Sigmoid colon (tissue), 6 donors: ENCODE measurements at regions not wholly inside any gene's neighbourhood (a gene's known extent, or its start where the extent isn't known, plus 50 kb on each side); places are given as distances from the start of the nearest gene placed in this dataset.

Experiments
- DNase-seq: peaks from one replicate; pipeline ENCODE4 v3.0.0-alpha.2; 2019
- H3K27ac ChIP-seq, 4 donors: fragments of 200-600 bp; sonication (generic); one replicate each; pipeline ENCODE4 v1.5.1; 2016 to 2019; ENCODE audit warnings: mild to moderate bottlenecking in 1 of 4
- H3K27me3 ChIP-seq, 3 donors: fragments of 200-600 bp; sonication (generic); one replicate each; pipeline ENCODE4 v1.5.1; 2019; ENCODE audit warnings: mild to moderate bottlenecking in 1 of 3
- H3K36me3 ChIP-seq, 4 donors: fragments of 200-600 bp; sonication (generic); one replicate each; pipeline ENCODE4 v1.5.1; 2016 to 2019
- H3K4me1 ChIP-seq, 4 donors: fragments of 200-600 bp; sonication (generic); one replicate each; pipeline ENCODE4 v1.5.1; 2017 to 2019
- H3K4me3 ChIP-seq, 4 donors: fragments of 200-600 bp; sonication (generic); one replicate each; pipeline ENCODE4 v1.5.1; 2017 to 2019; ENCODE audit warnings: mild to moderate bottlenecking in 2 of 4, moderate library complexity in 1 of 4
- H3K9me3 ChIP-seq, 4 donors: fragments of 200-600 bp in 3 of 4; sonication (generic) in 3 of 4; one replicate each; pipeline versions ENCODE4 v1.5.1 to v1.6.1; 2013 to 2019
- EP300 ChIP-seq, 4 donors: sonication (generic); formaldehyde crosslinking; IDR thresholded peaks; one replicate each; pipeline ENCODE4 v1.6.1; 2017; ENCODE audit warnings: antibody characterized with exemption in 4 of 4
- POLR2A ChIP-seq, 2 donors: fragments of 450-650 bp; IDR thresholded peaks; one replicate each; pipeline ENCODE4 v1.6.1; 2016; ENCODE audit warnings: antibody characterized with exemption in 2 of 2, mild to moderate bottlenecking in 2 of 2, moderate library complexity in 2 of 2
- POLR2AphosphoS5 ChIP-seq, 4 donors: sonication (generic); formaldehyde crosslinking; IDR thresholded peaks; one replicate each; pipeline ENCODE4 v1.6.1; 2017; ENCODE audit warnings: antibody characterized with exemption in 4 of 4
- WGBS, 2 donors: extraction: QIAGEN DNeasy Blood & Tissue Kit; methylation state at CpG; one replicate each; pipeline ENCODE4 v1.1.7; 2013; 5-methylcytosine and 5-hydroxymethylcytosine counted together
- intact Hi-C: fragments of 100-400 bp; cut with DNase I; formaldehyde crosslinking; loops from one replicate; pipeline ENCODE4 v1.15.1; 2023
- TF ChIP-seq, protein P1 (sequence below), 4 experiments: fragments of 450-650 bp in 3 of 4; fragments of 200-600 bp in 1 of 4; IDR thresholded peaks; one replicate each; pipeline ENCODE4 v1.5.1; 2016 to 2019; ENCODE audit warnings: antibody characterized with exemption in 4 of 4, mild to moderate bottlenecking in 3 of 4, moderate library complexity in 2 of 4
- donor health status: healthy with polysubstance abuse.
- donor health status: healthy.

DNA sequence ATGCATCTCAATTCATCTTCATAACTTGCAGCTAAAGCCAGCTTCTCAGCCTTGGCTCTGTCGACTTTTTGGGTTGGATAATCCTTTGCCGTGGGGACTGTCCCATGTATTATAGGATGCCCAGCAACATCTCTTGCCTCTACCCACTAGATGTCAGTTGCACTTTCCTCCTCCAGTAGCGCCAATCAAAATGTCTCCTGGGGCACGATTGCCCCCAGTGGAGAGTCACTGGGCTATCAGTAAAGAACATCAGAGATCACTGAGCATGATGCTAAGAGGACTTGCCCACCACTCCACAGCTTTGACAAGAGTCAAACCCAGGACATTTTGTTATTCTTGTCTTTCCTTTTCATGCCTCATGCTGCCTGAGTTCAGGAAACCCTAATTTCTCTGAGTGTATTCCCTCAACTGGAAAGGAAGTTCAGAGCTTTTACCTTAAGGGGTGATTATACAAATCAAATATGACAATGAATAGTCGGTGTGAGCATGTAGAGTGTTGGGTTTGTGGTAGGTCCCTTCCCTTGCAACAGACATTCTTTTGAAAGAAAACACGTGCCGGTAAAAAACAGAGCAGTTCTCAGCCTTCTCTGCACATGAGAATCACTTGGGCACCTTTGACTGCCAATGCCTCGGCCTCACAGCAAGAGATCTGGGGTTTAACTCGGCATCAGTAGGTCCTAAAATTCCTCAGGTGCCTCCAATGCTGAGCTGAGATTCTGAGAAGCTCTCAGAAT lies 980.6 kb downstream of the VRK1 start:
- no peak for DNase-seq
- Histone ChIP-seq H3K27me3 (no peaks in the 10 kb centered on the region), H3K27ac (no peak overlapping the region), H3K4me1 (no peaks in the 10 kb centered on the region), H3K4me3 (no peak overlapping the region), H3K36me3 (no peaks in the 10 kb centered on the region), H3K9me3 (peaks cover 0 to 3% (median 0%) of the 10 kb centered on the region in 4 donors)
- intact Hi-C loops = no loop called here
- no peak for TF ChIP-seq POLR2A (IDR thresholded peaks at IDR 0.05)
- TF ChIP-seq, protein P1, sequence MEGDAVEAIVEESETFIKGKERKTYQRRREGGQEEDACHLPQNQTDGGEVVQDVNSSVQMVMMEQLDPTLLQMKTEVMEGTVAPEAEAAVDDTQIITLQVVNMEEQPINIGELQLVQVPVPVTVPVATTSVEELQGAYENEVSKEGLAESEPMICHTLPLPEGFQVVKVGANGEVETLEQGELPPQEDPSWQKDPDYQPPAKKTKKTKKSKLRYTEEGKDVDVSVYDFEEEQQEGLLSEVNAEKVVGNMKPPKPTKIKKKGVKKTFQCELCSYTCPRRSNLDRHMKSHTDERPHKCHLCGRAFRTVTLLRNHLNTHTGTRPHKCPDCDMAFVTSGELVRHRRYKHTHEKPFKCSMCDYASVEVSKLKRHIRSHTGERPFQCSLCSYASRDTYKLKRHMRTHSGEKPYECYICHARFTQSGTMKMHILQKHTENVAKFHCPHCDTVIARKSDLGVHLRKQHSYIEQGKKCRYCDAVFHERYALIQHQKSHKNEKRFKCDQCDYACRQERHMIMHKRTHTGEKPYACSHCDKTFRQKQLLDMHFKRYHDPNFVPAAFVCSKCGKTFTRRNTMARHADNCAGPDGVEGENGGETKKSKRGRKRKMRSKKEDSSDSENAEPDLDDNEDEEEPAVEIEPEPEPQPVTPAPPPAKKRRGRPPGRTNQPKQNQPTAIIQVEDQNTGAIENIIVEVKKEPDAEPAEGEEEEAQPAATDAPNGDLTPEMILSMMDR (IDR thresholded peaks at IDR 0.05) = no peak
- no peak for TF ChIP-seq EP300 (IDR thresholded peaks at IDR 0.05)
- no peak for TF ChIP-seq POLR2AphosphoS5 (IDR thresholded peaks at IDR 0.05)
- WGBS, 2 donors = 70 to 78% methylated on average over 9 of the region's 9 CpGs

DNA sequence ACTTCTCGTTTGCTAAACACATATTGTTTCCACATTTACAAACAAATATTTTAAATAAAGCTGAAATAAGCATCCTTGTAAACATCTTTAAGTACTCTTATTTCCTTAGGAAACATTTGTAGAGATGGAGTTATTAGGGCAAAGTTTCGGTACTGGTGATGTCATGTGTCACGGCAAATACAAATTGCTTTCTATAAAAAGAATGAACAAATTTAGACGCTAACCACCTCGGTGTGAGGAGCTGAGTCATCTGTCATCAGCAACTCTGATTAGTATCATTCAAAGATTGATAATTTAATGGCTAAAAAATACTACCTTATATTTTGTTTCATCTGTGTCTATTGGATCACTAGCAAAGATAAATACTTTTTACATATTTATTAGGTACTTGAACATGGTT lies 982.0 kb downstream of the VRK1 start:
- Histone ChIP-seq H3K4me1 (no peaks in the 10 kb centered on the region), H3K36me3 (no peaks in the 10 kb centered on the region), H3K27me3 (no peaks in the 10 kb centered on the region), H3K4me3 (no peak overlapping the region), H3K9me3 (no peaks in the 10 kb centered on the region), H3K27ac (no peak overlapping the region)
- intact Hi-C loops = no loop called here
- WGBS, 2 donors = 81 to 86% methylated on average over 5 of the region's 5 CpGs
- no peak for TF ChIP-seq POLR2AphosphoS5 (IDR thresholded peaks at IDR 0.05)
- TF ChIP-seq, protein P1 (IDR thresholded peaks at IDR 0.05) = no peak
- no peak for TF ChIP-seq POLR2A (IDR thresholded peaks at IDR 0.05)
- no peak for DNase-seq

- intact Hi-C loops = no loop called here
- DNase-seq = no peak
- Histone ChIP-seq H3K4me1 (no peaks in the 10 kb centered on the region), H3K27me3 (no peaks in the 10 kb centered on the region), H3K27ac (no peak overlapping the region), H3K4me3 (no peak overlapping the region), H3K9me3 (no peaks in the 10 kb centered on the region), H3K36me3 (no peaks in the 10 kb centered on the region)
- TF ChIP-seq, protein P1 (IDR thresholded peaks at IDR 0.05) = no peak
- no peak for TF ChIP-seq EP300 (IDR thresholded peaks at IDR 0.05)
- 85 to 90% methylated on average over 5 of the region's 5 CpGs for WGBS, 2 donors
These were observed 983.6 kb downstream of the VRK1 start for GRCh38 chr14:97780804-97781203.

DNA sequence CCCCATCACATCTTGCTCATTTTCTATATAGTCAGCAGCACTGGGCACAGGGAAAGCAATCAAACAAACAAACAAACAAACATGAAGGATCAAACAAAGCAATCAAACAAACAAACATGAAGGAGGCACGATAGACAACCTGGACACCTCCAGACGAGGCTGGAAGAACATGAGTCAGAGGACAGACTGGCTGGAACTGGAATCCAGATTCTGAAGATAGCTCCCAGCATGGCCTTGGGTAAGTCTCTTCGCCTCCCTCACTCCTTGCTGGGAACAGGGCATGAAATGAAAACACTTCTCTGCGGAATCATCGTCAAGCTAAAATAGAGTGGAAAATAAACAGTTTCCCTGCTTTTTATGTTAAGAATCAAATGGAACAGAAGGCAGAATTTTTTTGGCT lies 984.8 kb downstream of the VRK1 start:
- DNase-seq = no peak
- intact Hi-C loops = no loop called here
- Histone ChIP-seq H3K4me1 (no peaks in the 10 kb centered on the region), H3K9me3 (no peaks in the 10 kb centered on the region), H3K36me3 (no peaks in the 10 kb centered on the region), H3K27ac (no peak overlapping the region), H3K27me3 (no peaks in the 10 kb centered on the region), H3K4me3 (no peak overlapping the region)
- no peak for TF ChIP-seq POLR2AphosphoS5 (IDR thresholded peaks at IDR 0.05)
- no peak for TF ChIP-seq POLR2A (IDR thresholded peaks at IDR 0.05)
- no peak for TF ChIP-seq EP300 (IDR thresholded peaks at IDR 0.05)
- TF ChIP-seq, protein P1 (IDR thresholded peaks at IDR 0.05) = no peak
- WGBS, 2 donors = 80 to 86% methylated on average over 5 of the region's 5 CpGs

- no peak for DNase-seq
- TF ChIP-seq POLR2AphosphoS5 (IDR thresholded peaks at IDR 0.05) (no peak), EP300 (IDR thresholded peaks at IDR 0.05) (no peak), POLR2A (IDR thresholded peaks at IDR 0.05) (no peak)
- TF ChIP-seq, protein P1 (IDR thresholded peaks at IDR 0.05) = no peak
- Histone ChIP-seq H3K27ac (no peak overlapping the region), H3K4me1 (no peaks in the 10 kb centered on the region), H3K4me3 (no peak overlapping the region), H3K27me3 (no peaks in the 10 kb centered on the region), H3K9me3 (no peaks in the 10 kb centered on the region), H3K36me3 (no peaks in the 10 kb centered on the region)
- WGBS, 2 donors = 79 to 80% methylated on average over 8 of the region's 8 CpGs
- intact Hi-C loops = no loop called here
These were observed 985.8 kb downstream of the VRK1 start for GRCh38 chr14:97782871-97783414.
